ENCODE measurements at regions not wholly inside any gene's neighbourhood (a gene's known extent, or its start where the extent isn't known, plus 50 kb on each side); places are given as distances from the start of the nearest gene placed in this dataset.
"Not testable (repeated sequence)": the region's sequence is repeated elsewhere in the genome, so short reads cannot be mapped to it uniquely, and the experiment has no call there.

DNA sequence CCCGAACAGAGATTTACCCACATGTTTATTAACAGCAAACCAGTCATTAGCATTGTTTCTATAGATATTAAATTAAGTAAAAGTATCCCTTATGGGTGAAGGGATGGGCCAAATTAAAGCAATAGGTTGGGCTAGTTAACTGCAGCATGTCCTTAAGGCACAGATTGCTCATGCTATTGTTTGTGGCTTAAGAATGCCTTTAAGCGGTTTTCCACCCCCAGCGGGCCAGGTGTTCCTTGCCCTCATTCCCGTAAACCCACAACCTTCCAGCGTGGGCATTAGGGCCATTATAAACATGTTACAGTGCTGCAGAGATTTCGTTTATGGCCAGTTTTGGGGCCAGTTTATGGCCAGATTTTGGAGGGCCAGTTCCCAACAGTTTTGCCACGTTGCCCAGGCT, 245.3 kb upstream of the PROK2 start:
- DNase-seq: not testable (repeated sequence)

DNA sequence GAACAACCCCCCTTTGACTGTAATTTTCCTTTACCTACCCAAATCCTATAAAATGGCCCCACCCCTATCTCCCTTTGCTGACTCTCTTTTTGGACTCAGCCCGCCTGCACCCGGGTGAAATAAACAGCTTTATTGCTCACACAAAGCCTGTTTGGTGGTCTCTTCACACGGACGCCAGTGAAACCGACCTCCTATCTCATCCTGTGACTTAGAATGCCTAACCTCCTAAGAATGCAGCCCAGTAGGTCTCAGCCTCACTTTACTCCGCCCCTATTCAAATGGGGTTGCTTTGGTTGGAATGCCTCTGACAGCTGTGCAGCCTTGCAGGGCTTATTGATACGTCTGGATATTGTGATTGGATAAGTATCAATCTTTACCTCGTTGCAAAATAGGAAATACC, 243.8 kb upstream of the PROK2 start:
- not testable (repeated sequence) for DNase-seq

DNA sequence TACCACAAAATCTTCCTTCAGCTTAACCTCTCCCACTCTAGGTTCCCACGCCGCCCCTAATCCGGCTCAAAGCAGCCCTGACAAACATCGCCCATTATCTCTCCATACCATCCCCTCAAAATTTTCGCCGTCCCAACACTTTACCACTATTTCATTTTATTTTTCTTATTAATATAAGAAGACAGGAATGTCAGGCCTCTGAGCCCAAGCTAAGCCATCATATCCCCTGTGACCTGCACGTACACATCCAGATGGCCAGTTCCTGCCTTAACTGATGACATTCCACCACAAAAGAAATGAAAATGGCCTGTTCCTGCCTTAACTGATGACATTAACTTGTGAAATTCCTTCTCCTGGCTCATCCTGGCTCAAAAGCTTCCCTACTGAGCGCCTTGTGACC, 243.4 kb upstream of the PROK2 start:
- not testable (repeated sequence) for DNase-seq

DNA sequence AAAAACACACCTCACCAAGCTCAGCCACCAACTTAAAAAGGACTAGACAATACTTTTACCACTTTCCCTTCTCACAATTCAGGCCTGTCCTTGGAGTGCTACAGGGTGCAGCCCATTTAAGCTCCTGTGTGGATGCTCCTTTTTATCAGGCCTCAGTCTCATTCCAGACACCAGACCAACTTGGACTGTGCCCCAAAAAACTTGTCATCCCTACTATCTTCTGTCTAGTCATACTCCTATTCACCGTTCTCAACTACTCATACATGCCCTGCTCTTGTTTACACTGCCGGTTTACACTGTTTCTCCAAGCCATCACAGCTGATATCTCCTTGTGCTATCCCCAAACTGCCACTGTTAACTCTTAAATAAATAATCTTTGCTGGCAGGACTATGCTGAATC, 242.8 kb upstream of the PROK2 start:
- DNase-seq: not testable (repeated sequence)

DNA sequence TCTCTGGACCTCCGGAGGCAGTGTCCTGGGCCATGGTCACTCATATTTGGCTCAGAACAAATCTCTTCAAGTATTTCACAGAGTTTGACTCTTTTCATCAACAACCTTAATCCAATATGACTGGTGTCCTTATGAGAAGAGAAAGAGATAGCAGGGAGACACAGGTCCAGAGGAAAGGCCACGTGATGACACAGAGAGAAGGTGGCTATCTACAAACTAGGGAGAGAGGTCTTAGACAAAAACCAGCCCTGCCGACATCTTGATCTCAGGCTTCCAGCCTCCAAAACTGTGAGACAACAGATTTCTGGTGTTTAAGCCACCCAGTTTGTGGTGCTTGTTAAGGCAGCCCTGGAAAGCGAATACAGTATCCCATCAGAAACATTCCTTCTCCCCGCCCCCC, 237.1 kb upstream of the PROK2 start:
- DNase-seq: no peak

DNA sequence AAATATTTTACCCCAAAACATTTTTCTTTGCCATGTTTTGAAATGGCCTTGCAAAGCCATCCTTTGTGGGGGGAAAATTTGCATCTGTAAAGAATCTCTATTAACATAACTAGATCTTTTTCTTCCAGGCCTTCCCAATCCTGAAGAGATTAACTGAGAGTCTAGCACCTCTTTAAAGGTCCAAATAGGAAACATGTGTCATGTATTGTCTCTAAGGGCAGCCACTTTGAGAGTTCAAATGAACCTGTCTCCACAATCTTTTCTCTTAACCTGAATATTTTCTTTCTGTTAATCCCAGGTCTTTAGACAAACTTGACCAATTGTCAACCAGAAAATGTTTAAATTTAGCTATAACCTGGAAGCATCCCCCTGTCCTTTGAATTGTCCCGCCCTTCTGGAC, 236.6 kb upstream of the PROK2 start:
- no peak for DNase-seq

DNA sequence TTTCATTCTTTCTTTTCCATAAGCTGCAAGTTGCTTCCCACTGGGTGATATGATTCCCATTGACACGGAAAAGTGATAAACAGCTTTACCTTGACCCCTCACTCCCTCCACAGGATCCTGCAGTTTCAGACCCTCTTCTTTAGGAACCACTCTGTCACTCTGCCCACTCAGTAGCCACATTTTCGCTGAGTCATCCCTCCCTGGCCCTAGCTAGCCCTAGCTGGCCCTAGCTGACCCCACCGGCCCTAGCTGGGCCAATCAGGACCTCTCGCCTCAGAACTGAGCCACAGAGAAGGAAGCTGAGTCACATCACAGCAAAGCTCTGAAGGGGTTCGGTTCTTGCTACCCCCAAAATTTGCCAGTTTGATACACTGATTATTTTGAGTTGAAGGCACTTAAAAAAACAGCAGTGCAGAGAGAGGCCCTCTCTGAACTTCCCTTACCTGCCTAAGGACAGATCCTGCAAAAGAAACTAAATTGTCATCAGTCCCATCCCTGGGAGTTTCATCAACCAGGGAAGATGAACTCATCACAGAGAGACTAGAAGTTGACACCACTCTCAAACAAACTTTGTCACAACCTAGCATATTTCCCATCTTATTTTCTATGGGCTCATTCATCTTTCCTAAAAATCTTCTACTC, 233.5 kb upstream of the PROK2 start:
- DNase-seq: no peak

DNA sequence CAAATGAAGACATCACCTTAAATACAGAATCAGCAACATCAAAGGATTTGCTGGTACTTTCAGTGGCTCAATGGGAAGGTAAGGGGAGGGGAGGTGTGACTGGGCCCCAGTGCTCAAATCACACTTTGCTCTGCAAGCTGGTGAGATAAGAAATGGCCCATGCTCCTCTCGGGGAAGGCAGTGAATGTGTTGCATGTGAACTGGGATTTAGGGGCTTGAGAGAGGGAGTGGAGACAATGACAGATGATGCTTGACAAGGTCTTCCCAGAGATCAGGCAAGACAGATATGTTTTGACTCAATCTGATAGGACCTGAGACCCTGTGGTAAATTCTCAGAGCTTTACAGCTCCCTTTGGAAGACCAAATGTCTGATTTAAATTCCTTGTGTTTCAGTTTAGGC, 233.0 kb upstream of the PROK2 start:
- no peak for DNase-seq

DNA sequence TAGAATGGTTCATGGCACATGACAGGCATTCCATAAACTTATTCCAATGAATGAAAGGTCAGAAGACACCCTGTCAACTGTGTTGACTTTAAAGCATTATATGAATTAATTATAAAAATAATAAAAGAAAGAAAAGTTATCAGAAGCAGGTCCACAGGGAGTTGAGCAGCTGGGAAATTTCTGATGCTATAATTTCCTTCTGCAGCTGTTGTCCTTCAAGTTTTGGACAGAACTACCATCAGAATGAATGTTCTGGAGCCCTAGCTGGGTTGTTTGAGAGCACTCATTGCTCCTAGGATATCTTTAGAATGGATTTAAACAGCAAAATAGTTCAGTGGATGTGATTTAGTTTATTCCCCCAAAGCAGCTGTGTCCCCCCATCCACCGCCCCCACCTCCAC, 232.4 kb upstream of the PROK2 start:
- no peak for DNase-seq

DNA sequence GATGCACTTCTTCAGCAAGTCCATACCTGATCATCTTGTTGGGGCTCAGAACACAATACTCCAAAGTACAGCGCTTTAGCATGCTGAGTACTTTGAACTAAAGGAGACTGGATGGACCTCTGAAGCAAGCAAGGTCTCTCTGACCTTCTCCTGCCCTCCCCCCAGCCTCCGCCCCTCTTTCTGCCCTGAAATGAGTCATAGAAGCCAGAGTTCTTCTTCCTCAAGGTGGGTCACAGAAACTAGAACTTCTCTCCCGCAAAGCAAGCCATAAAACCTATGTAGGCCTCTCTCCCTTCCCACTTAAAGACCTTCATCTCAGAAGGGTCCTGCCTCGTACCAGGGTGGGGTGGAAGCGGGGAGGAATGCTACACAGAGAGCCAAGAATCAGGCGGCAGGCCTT, 230.5 kb upstream of the PROK2 start:
- no peak for DNase-seq

DNA sequence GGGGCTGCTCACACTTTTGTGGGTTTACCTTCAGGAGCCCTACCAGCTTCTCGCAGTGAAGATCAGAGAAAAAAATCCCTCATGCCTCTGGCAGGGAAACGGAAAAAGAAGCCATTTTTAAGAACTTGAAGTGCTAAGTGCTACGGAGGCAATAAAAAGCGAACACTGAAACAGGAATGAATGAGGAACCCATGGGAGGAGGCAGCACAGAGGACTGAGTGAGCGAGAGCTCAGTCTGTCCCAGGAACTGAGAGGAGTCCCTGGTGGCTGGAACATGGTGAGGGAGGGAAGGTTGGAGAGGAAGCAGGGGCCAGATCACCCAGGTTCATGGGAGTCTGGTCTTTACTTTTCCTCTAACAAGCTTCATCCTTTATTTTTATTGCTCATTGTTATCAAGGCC, 228.1 kb upstream of the PROK2 start:
- no peak for DNase-seq

DNA sequence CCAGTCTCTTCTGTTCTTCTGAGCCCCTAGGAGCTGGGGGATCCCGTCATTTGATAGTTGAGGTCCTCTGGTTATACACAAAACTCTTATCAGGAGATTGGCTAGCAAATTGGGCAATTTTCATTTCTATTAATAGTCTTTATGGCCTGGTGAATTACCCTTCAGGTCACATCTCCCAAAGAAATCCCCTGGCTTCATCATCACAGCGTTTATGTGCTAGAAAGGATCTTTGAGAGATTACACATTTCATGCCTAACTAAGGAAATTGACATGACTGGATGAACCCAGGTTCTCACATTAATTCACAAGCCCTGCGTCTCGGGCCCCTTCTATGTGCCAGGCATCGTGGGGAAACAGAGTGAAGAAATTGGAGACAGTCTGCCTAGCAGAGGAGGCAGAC, 227.4 kb upstream of the PROK2 start:
- no peak for DNase-seq

DNA sequence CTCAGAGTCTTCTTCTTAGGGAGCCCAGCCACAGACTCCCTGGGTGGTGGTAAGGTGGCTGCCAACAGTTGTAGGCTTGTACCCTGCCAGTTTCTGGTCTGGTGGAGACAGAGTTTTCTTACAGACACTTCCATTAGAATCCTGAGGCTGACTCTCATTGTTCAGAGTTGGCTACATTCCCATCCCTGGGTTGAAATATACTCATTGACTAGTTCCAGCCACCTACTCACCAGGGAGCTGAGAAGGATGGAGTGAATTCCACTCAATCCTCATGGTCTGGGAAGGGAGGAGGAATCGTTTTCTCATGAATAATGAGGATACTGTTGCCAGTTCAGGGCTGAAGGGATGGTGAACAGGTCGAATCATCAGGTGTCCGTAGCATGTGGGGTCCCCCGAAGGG, 226.5 kb upstream of the PROK2 start:
- DNase-seq: no peak

DNA sequence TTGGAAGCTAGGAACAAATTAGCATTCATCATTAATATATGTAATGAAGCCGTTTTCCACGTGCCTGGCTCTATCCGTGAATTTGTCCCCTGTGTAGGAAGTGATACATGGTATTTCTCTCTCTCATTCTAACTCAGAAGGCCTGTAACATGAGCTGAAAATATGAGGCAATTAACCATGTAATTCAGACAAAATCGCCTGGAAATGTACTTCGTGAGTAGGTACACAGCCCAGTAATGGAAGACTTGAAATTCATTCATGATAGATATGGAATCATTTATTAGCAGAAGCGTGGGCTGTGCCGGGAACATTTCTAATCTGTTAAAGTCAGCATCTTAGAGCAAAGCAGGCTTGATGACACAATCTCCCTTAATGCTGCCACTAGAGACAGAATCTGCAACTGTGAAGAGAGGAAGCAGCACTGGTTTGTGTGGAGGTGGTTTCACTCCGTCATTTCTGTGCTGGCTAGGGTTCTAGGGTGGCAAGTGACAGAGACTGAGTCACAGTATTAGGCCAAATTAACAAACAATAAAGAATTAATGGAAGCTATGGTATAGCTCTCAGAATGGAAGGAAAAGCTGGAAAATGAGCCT, 225.0 kb upstream of the PROK2 start:
- DNase-seq: no peak

DNA sequence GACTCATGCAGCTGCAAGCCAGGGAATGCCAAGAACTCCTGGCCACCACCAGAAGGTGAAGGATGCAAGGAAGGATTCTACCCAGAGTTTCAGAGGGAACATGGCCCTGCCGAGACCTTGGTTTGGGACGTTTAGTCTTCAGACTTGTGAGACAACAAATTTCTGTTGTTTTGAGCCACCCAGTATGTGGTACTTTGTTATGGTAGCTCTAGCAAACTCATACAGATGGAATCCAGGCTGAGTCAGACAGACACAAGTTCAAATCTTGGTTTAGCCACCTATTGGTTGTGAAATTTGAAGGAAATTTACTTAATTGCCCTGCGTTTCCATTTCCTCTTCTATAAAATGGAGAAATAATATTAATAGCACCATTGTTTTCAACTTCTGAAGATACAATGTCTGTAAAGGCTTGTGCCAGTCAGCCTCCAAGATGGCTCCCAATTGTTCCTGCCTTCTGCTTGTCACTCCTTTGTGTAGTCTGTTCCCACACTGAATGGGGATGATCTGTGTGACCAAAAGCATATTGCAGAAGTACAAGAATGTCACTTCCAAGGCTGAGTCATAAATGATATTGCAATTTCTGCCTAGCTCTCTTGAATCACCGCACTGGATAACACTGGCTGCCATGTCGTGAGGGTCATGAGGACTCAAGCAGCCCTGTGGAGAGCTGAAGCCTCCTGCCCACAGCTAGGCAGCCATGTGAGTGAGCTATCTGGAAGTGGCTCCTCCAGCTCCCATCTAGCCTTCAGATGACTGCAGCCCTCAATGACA, 223.5 kb upstream of the PROK2 start:
- DNase-seq: no peak

DNA sequence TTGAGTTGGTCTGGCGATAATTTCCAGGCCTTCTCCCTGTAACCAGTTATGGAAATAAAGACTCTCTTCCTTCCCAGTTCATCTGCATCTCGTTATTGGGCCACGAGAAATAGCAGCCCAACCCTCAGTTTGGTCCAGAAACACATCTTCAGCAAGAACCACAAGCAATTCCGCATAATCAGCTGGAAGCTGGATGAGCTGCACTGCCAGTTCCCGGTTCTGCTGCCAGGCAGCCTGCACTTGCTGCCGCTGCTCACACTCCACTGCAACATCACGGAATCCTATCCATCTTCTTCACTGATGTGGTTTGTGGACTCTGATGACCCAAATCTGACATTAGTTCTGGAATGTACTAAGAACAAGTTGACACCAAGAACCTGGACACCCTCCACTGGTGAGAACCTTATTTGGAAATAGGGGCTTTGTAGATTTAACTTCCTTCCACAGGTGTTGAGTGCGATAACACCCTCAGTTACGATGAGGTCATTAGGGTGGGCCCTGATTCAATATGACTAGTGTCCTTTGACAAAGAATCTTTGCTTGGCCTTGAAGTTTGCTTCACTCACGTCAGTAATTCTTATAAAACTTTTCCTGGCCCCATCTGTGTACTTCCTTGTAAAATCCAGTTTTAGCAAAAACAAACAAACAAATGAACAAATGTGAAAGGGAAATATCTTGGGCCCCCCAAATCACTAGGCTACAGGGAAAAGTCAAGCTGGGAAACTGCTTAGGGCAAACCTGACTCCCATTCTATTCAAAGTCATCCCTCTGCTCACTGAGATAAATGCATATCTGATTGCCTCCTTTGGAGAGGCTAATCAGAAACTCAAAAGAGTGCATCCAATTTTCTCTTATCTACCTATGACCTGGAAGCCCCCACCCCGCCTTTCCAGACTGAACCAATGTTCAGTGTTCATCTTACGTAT, 221.9 kb upstream of the PROK2 start:
- no peak for DNase-seq

DNA sequence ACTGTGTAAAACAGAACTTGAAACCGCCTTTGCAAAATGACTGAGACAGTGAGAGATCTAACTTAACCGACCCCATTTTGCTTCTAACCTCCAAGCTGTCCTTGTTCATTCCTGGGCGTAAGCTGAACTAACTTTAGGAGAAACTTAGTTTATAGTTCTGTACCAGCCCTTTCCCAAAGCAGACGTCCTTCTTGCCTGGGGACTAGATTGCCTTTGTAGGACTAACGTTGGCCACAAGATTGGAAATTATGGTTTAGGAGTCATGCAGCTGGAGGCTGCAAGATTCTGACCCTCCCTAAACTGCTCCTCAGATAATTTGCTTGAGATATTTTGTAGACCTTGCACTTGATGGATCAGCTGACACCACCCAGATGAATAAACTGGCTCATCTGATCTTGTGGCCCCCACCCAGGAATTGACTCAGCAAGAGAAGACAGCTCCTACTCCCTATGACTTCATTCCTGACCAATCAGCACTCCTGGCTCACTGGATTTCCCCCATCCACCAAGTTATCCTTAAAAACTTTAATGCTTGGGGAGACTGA, 219.9 kb upstream of the PROK2 start:
- DNase-seq: no peak

DNA sequence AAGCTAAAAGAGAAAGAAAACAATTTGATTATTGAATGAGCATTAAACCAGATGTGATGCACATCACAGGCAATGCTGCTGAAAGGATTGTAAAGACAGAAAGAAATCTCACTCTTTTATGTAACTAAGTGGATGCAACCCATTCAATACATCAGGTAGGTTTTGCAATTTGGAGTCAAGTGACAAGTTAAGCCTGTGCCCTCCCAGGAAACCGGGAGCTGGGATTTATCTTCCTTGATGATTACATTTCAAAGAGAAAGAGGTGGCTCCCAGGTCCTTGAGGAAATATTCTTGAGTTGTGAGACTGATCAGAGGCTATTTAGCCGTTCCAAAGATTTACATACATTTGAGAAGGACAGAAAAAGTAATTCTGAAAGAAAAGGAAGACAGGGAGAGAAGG, 219.0 kb upstream of the PROK2 start:
- no peak for DNase-seq

DNA sequence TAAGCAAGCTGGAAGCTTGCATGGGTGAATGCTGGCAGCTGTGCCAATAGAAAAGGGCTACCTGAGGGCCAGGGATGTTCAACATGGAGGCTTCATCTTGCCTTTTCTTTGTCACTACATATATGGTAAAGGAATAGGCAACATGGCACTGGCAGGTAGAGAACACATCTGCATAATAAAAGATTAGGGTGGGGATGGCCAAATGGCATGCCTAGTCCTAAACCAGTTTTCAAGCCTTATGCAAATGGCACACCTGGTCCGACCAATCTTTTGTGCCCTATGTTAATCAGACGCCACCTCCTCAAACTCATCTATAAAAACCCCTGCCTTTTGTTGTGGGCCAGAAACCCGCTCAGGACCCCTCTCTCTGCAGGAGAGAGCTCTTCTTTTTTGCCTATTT, 216.8 kb upstream of the PROK2 start:
- DNase-seq: no peak

DNA sequence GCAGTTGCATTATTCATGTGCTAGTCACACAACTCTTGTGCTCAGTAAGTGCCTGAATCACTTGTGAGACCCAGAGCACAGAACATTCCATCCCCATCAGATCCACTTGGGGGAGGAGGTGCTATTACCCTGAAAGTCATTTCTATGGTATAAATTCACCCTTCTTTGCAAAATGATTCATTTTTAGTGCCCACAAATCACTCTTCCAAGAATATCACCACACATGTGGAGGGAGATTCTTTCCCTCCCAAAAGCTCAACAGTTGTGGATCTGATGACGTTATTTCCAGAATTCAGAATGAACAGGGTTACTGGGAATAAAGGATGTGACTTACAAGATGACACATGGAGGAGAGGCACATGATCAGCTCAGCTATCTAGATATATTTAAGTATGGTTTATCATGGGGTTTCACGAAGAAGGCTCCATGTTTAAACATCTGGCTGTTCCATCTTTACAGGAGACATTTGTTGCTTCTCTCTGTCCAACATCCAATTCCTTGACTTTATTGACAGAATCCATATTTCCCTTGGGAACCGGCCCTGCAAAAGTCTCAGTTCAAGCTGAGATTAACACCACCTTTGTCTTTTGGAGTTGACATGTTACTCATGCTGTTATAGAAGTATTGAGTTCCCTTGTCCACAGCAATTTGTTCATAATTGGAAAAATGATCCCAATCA, 214.2 kb upstream of the PROK2 start:
- no peak for DNase-seq

DNA sequence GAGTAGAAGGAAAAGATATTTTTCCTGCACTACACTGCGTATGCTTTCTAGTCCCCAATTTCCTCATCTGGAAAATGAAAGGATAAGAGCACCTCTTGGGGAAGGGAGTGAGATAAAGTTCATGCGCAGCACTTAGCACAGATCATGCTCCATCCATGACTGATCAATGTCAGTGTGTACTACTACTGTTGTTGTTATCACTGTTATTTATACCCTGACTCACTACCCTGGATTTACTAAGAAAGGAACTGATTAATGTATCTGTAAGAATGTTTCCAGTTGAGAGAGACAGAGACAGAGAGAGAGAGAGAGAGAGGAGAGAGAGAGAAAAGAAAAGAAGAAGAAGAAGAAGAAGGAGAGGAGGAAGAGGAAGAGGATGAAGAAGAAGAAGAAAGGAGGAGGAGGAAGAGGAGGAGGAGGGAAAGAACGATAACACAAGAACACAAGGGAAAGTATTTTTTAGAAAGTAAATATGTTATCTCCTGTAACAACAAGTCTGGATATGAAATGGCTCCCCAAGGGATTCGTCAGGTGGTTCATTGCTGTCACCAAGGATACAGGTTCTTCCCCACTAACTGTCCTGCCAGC, 212.2 kb upstream of the PROK2 start:
- DNase-seq: no peak

DNA sequence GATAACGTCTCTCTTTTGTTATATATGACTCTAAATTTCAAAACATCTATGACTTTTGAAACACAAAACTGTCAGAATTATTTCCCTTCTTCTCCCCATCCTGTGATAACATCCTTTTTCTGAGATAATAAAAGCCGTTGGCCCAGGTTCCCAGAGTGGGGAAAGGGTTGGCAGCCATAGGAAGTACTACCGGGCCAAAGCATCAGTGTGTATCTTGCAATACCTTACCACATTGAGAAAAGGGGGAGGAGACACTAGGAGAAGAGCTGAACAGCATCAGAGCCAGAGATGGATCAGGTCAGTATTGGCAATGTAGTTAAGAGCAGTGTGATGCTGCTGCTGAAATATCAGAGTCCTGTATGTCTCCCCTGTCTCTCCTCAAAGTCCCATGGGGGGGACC, 210.0 kb upstream of the PROK2 start:
- no peak for DNase-seq

All from activated CD4-positive, CD25-positive, alpha-beta regulatory T cell (primary cell).